GM12878 (cell line): ENCODE measurements at regions not wholly inside any gene's neighbourhood (a gene's known extent, or its start where the extent isn't known, plus 50 kb on each side); places are given as distances from the start of the nearest gene placed in this dataset.

Experiments used
- ATAC-seq: fragments of 200-7000 bp; cut with Tn5 transposase; 3 replicates; pipeline ENCODE4 v1.9.1; 2020; ENCODE audit warnings: mild to moderate bottlenecking, moderate library complexity
- BruUV-seq: library from RNA; stranded (reverse); fragments of 400-500 nt; replicated peaks from 2 replicates; lab custom pipeline; 2021; lab: Mats Ljungman, UMichigan
- CTCF ChIA-PET: fragments of 300-600 bp; sonication (Branson Sonifier 250); formaldehyde crosslinking; extraction: SDS; loops from one replicate; lab custom pipeline; 2021; ENCODE audit warnings: inconsistent platforms; lab: Yijun Ruan, JAX
- POLR2A ChIA-PET: fragments of 350-600 bp; formaldehyde crosslinking; extraction: SDS; loops from one replicate; lab custom pipeline; 2021; ENCODE audit warnings: inconsistent platforms; lab: Charles Lee
- RAD21 ChIA-PET: fragments of 300-600 bp; sonication (Branson Sonifier 250); formaldehyde crosslinking; loops from one replicate; lab custom pipeline; 2023; ENCODE audit warnings: antibody characterized with exemption; ENCODE audit not compliant: unreplicated experiment; lab: Charles Lee
- SMC1A ChIA-PET: fragments of 300-600 bp; sonication (Branson Sonifier 250); formaldehyde crosslinking; loops from one replicate; lab custom pipeline; 2023; ENCODE audit not compliant: unreplicated experiment, uncharacterized antibody; lab: Charles Lee
- DNase-seq: peaks from one replicate; pipeline ENCODE4 v3.0.0-alpha.2; 2011; ENCODE audit warnings: low read depth, low spot score
- FAIRE-seq: peaks from 3 replicates; lab custom pipeline; 2011; peaks lifted over from hg19 to GRCh38; lab: Jason Lieb, UNC
- H2AFZ ChIP-seq: 2 replicates; pipeline ENCODE4 v1.6.0; 2011; ENCODE audit warnings: low read depth, low read length, control low read depth; ENCODE audit not compliant: control insufficient read depth
- H3K27ac ChIP-seq: 2 replicates; pipeline ENCODE4 v1.5.1; 2011; ENCODE audit warnings: control low read depth; ENCODE audit not compliant: control insufficient read depth, insufficient read depth
- H3K27me3 ChIP-seq, 2 experiments: replicated peaks in 1 of 2; 2 replicates each; pipeline versions ENCODE4 v1.6.0 to v1.6.1; 2011; ENCODE audit warnings: low read length in 1 of 2; ENCODE audit not compliant: control insufficient read depth in 2 of 2, insufficient read depth in 2 of 2
- H3K36me3 ChIP-seq, 2 experiments: 2 replicates each; pipeline ENCODE4 v1.5.1; 2011; ENCODE audit warnings: low read length in 1 of 2; ENCODE audit not compliant: control insufficient read depth in 2 of 2, insufficient read depth in 2 of 2
- H3K4me1 ChIP-seq: 2 replicates; pipeline ENCODE4 v1.6.1; 2011; ENCODE audit warnings: mild to moderate bottlenecking, low read length, moderate library complexity, mixed read lengths; ENCODE audit not compliant: control insufficient read depth, insufficient read depth
- H3K4me2 ChIP-seq: 2 replicates; pipeline ENCODE4 v1.6.0; 2011; ENCODE audit warnings: control low read depth; ENCODE audit not compliant: control insufficient read depth, insufficient read depth
- H3K4me3 ChIP-seq: fragments of 200-600 bp; sonication (generic); 2 replicates; pipeline ENCODE4 v1.5.1; 2016
- H3K79me2 ChIP-seq: 2 replicates; pipeline ENCODE4 v1.6.0; 2011; ENCODE audit warnings: low read length; ENCODE audit not compliant: control insufficient read depth, insufficient read depth
- H3K9ac ChIP-seq: 2 replicates; pipeline ENCODE4 v1.8.0; 2011; ENCODE audit warnings: low read length, control low read depth, mixed read lengths; ENCODE audit not compliant: control insufficient read depth, insufficient read depth
- H3K9me3 ChIP-seq: replicated peaks from 3 replicates; pipeline ENCODE4 v1.5.1; 2011; ENCODE audit warnings: mild to moderate bottlenecking, low read length; ENCODE audit not compliant: control insufficient read depth, insufficient read depth
- H4K20me1 ChIP-seq: 2 replicates; pipeline ENCODE4 v1.6.0; 2011; ENCODE audit not compliant: control insufficient read depth, insufficient read depth
- GATAD2B ChIP-seq: fragments of 450-650 bp; conservative IDR thresholded peaks from 2 replicates; pipeline ENCODE4 v1.6.1; 2017; ENCODE audit warnings: low read depth, mild to moderate bottlenecking, moderate library complexity
- ZNF687 ChIP-seq: fragments of 450-650 bp; IDR thresholded peaks from 2 replicates; pipeline ENCODE4 v1.6.1; 2017; ENCODE audit warnings: mild to moderate bottlenecking, moderate library complexity
- WGBS: methylation state at CpG from one replicate; pipeline ENCODE4 v1.1.6; 2016; ENCODE audit warnings: low lambda C conversion rate; ENCODE audit not compliant: insufficient replicate concordance, insufficient coverage; ENCODE audit errors: missing lambda C conversion rate; 5-methylcytosine and 5-hydroxymethylcytosine counted together
- in situ Hi-C: fragments of 300-500 bp; cut with MboI; formaldehyde crosslinking; loops from 9 replicates; pipeline ENCODE4 v1.14.3; 2018; ENCODE audit warnings: mixed read lengths
- intact Hi-C: fragments of 100-400 bp; cut with micrococcal nuclease; formaldehyde crosslinking; loops from one replicate; pipeline ENCODE4 v1.14.2; 2022; ENCODE audit not compliant: unreplicated experiment

- Histone ChIP-seq H3K79me2 (no peaks in the 10 kb centered on the region), H4K20me1 (no peaks in the 10 kb centered on the region), H3K9me3 (no peaks in the 10 kb centered on the region; the same call in 2 of the 3 replicates), H3K9ac (no peak overlapping the region), H3K4me1 (peaks cover 4% of the 10 kb centered on the region; the same call in 1 of the 2 replicates), H2AFZ (no peak overlapping the region), H3K27me3 (no peaks in the 10 kb centered on the region), H3K36me3 (no peaks in the 10 kb centered on the region), H3K4me2 (no peak overlapping the region), H3K4me3 (no peak overlapping the region), H3K27ac (no peak overlapping the region)
- in situ Hi-C loops: no loop called here
- FAIRE-seq: no peak
- ChIA-PET SMC1A (interaction anchor here (0.7 kb wide), 1 partner anchor 12 kb away, joined by 3 read pairs; no protein-coding TSS in a partner anchor), CTCF (interaction anchor here (1.0 kb wide), 1 partner anchor 372 kb away, joined by 3 read pairs; no protein-coding TSS in a partner anchor), POLR2A (interaction anchor here (0.6 kb wide), 1 partner anchor 441 kb away, joined by 5 read pairs; no protein-coding TSS in a partner anchor), RAD21 (no interaction called here)
- intact Hi-C loops: no loop called here
- WGBS: 28% methylated on average over 4 of the region's 4 CpGs
- no peak for ATAC-seq
- no peak for DNase-seq
- no peak for TF ChIP-seq GATAD2B
- no peak for TF ChIP-seq ZNF687
- no TSS peak for BruUV-seq
These were observed 203.1 kb upstream of the CADM1 start for GRCh38 chr11:115707180-115707905.
